ENCODE measurements at regions not wholly inside any gene's neighbourhood (a gene's known extent, or its start where the extent isn't known, plus 50 kb on each side); places are given as distances from the start of the nearest gene placed in this dataset.

GRCh38 chr7:125085084-125085483 is 155.5 kb upstream of the POT1 start:
- no peaks in the 10 kb centered on the region for H3K9me2 ChIP-seq (replicated peaks; ENCODE audit: control insufficient read depth, low read length)
- H3K27me3 ChIP-seq (ENCODE audit: control insufficient read depth, low read length) = no peaks in the 10 kb centered on the region
- H4K20me1 ChIP-seq (ENCODE audit: control insufficient read depth, insufficient read depth, low read depth, low read length) = no peaks in the 10 kb centered on the region
- H3F3A ChIP-seq (ENCODE audit: control insufficient read depth, insufficient read depth) = no peaks in the 10 kb centered on the region
- H3K4me3 ChIP-seq (ENCODE audit: low read length) = no peak overlapping the region
- no peaks in the 10 kb centered on the region for H3K36me3 ChIP-seq (ENCODE audit: control insufficient read depth, low read length)
- H3K79me2 ChIP-seq (ENCODE audit: control insufficient read depth, low read length) = no peaks in the 10 kb centered on the region
- H3K27ac ChIP-seq (ENCODE audit: low read depth, low read length) = no peak overlapping the region
- H3K4me1 ChIP-seq (ENCODE audit: control insufficient read depth, low read length) = no peaks in the 10 kb centered on the region
- H3K9me3 ChIP-seq (ENCODE audit: control insufficient read depth, insufficient read depth, low read length) = no peaks in the 10 kb centered on the region
- TF ChIP-seq EZH2phosphoT487 (IDR thresholded peaks at IDR 0.05; ENCODE audit: borderline replicate concordance, low read length) = no peak
- no peak for TF ChIP-seq CTCF (IDR thresholded peaks at IDR 0.05; ENCODE audit: low read depth, low read length, poor library complexity, severe bottlenecking)
- H3K4me2 ChIP-seq (ENCODE audit: low read length) = no peak overlapping the region

GRCh38 chr7:125084196-125084595 is 154.6 kb upstream of the POT1 start:
- H3K27ac ChIP-seq (ENCODE audit: low read depth, low read length) = no peak overlapping the region
- H3K9me2 ChIP-seq (replicated peaks; ENCODE audit: control insufficient read depth, low read length) = no peaks in the 10 kb centered on the region
- no peaks in the 10 kb centered on the region for H3K36me3 ChIP-seq (ENCODE audit: control insufficient read depth, low read length)
- H3K9me3 ChIP-seq (ENCODE audit: control insufficient read depth, insufficient read depth, low read length) = no peaks in the 10 kb centered on the region
- H3K79me2 ChIP-seq (ENCODE audit: control insufficient read depth, low read length) = no peaks in the 10 kb centered on the region
- H3K4me3 ChIP-seq (ENCODE audit: low read length) = no peak overlapping the region
- no peak overlapping the region for H3K4me2 ChIP-seq (ENCODE audit: low read length)
- no peak for TF ChIP-seq CTCF (IDR thresholded peaks at IDR 0.05; ENCODE audit: low read depth, low read length, poor library complexity, severe bottlenecking)
- no peak for TF ChIP-seq EZH2phosphoT487 (IDR thresholded peaks at IDR 0.05; ENCODE audit: borderline replicate concordance, low read length)
- no peaks in the 10 kb centered on the region for H4K20me1 ChIP-seq (ENCODE audit: control insufficient read depth, insufficient read depth, low read depth, low read length)
- H3F3A ChIP-seq (ENCODE audit: control insufficient read depth, insufficient read depth) = no peaks in the 10 kb centered on the region
- H3K27me3 ChIP-seq (ENCODE audit: control insufficient read depth, low read length) = no peaks in the 10 kb centered on the region
- no peaks in the 10 kb centered on the region for H3K4me1 ChIP-seq (ENCODE audit: control insufficient read depth, low read length)

- Histone ChIP-seq H3K36me3 (ENCODE audit: control insufficient read depth, low read length) (no peaks in the 10 kb centered on the region), H3K4me2 (ENCODE audit: low read length) (no peak overlapping the region), H3K27me3 (ENCODE audit: control insufficient read depth, low read length) (no peaks in the 10 kb centered on the region), H3K4me3 (ENCODE audit: low read length) (no peak overlapping the region), H3K27ac (ENCODE audit: low read depth, low read length) (no peak overlapping the region), H3K4me1 (ENCODE audit: control insufficient read depth, low read length) (no peaks in the 10 kb centered on the region), H3K9me2 (replicated peaks; ENCODE audit: control insufficient read depth, low read length) (no peaks in the 10 kb centered on the region; the same call in 1 of the 2 replicates), H3K79me2 (ENCODE audit: control insufficient read depth, low read length) (no peaks in the 10 kb centered on the region), H4K20me1 (ENCODE audit: control insufficient read depth, insufficient read depth, low read depth, low read length) (no peaks in the 10 kb centered on the region), H3F3A (ENCODE audit: control insufficient read depth, insufficient read depth) (no peaks in the 10 kb centered on the region), H3K9me3 (ENCODE audit: control insufficient read depth, insufficient read depth, low read length) (no peaks in the 10 kb centered on the region)
- no peak for TF ChIP-seq EZH2phosphoT487 (IDR thresholded peaks at IDR 0.05; ENCODE audit: borderline replicate concordance, low read length)
- no peak for TF ChIP-seq CTCF (IDR thresholded peaks at IDR 0.05; ENCODE audit: low read depth, low read length, poor library complexity, severe bottlenecking)
Measured at GRCh38 chr7:125074141-125074540, 144.5 kb upstream of the POT1 start.

- TF ChIP-seq CTCF (IDR thresholded peaks at IDR 0.05; ENCODE audit: low read depth, low read length, poor library complexity, severe bottlenecking) = no peak
- no peak for TF ChIP-seq EZH2phosphoT487 (IDR thresholded peaks at IDR 0.05; ENCODE audit: borderline replicate concordance, low read length)
- Histone ChIP-seq H3F3A (ENCODE audit: control insufficient read depth, insufficient read depth) (no peaks in the 10 kb centered on the region), H3K9me3 (ENCODE audit: control insufficient read depth, insufficient read depth, low read length) (no peaks in the 10 kb centered on the region), H3K4me2 (ENCODE audit: low read length) (no peak overlapping the region), H3K36me3 (ENCODE audit: control insufficient read depth, low read length) (no peaks in the 10 kb centered on the region), H4K20me1 (ENCODE audit: control insufficient read depth, insufficient read depth, low read depth, low read length) (no peaks in the 10 kb centered on the region), H3K4me1 (ENCODE audit: control insufficient read depth, low read length) (no peaks in the 10 kb centered on the region), H3K27ac (ENCODE audit: low read depth, low read length) (no peak overlapping the region), H3K9me2 (replicated peaks; ENCODE audit: control insufficient read depth, low read length) (no peaks in the 10 kb centered on the region), H3K4me3 (ENCODE audit: low read length) (no peak overlapping the region), H3K27me3 (ENCODE audit: control insufficient read depth, low read length) (no peaks in the 10 kb centered on the region), H3K79me2 (ENCODE audit: control insufficient read depth, low read length) (no peaks in the 10 kb centered on the region)
Measured at GRCh38 chr7:125065546-125065945, 135.9 kb upstream of the POT1 start.

Measured in DOHH2 (cell line).